GM10248 (cell line): ENCODE measurements at regions not wholly inside any gene's neighbourhood (a gene's known extent, or its start where the extent isn't known, plus 50 kb on each side); places are given as distances from the start of the nearest gene placed in this dataset.

Source experiments
- CTCF ChIA-PET: fragments of 300-600 bp; sonication (Branson Sonifier 250); formaldehyde crosslinking; extraction: SDS; loops from one replicate; lab custom pipeline; 2021; ENCODE audit warnings: antibody characterized with exemption; lab: Yijun Ruan, JAX
- POLR2A ChIA-PET: fragments of 350-650 bp; sonication (Branson Sonifier 250); formaldehyde crosslinking; extraction: SDS; loops from one replicate; lab custom pipeline; 2020; ENCODE audit warnings: antibody characterized with exemption; lab: Yijun Ruan, JAX
- DNase-seq: peaks from one replicate; pipeline ENCODE4 v3.0.0; 2012; ENCODE audit errors: extremely low spot score
- CTCF ChIP-seq: IDR thresholded peaks from 2 replicates; pipeline ENCODE4 v1.5.1; 2012; ENCODE audit warnings: mild to moderate bottlenecking, low read depth; ENCODE audit errors: extremely low read depth, missing control alignments, control extremely low read depth

DNA sequence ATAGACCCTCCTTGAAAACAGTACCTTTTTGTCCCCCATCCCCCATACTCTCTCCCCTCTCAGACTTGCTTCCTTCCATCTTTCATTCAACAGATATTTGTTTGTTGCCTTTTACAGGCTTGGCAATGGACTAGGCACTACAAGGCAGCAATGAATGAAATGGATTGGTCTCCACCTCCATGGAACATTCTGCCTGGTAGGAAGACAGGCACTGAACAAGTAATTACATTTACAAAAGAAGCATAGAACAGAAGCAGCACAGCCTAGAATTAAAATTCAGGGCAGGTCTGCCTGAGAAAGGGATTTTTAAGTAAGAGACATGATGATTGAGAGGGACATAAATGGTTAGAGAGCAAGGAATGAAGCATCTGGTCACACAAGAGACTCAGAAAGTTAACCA, 346.1 kb downstream of the GRXCR1 start:
- no peak for TF ChIP-seq CTCF
- DNase-seq, result no peak
- ChIA-PET POLR2A (no interaction called here), CTCF (no interaction called here)

DNA sequence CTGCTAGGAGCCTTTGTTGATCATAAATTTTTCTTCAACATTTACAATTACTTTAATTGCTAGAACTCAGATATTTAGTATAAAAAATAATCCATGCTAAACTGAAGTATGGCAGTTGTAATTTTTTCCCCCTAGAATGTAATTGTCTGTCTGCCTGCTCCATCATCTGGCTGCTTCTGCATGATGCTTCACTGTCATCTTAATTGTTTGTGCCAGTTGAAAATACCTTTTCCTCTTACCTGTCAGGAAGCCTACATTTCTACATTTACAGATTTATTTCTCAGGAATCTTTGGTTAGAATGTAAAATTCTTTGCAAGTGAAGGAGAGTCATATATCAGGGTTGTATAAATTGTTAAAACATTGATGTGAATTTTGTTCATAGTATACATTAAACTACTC, 348.6 kb downstream of the GRXCR1 start:
- no peak for DNase-seq
- TF ChIP-seq CTCF, result no peak
- POLR2A ChIA-PET, result no interaction called here
- CTCF ChIA-PET, result no interaction called here

- POLR2A ChIA-PET, result no interaction called here
- TF ChIP-seq CTCF, result no peak
- CTCF ChIA-PET, result no interaction called here
- DNase-seq, result no peak
Measured at GRCh38 chr4:43242606-43243005, 350.1 kb downstream of the GRXCR1 start.

GRCh38 chr4:43243433-43244116, 351.1 kb downstream of the GRXCR1 start:
- no peak for TF ChIP-seq CTCF
- ChIA-PET CTCF (interaction anchor here (0.9 kb wide), 1 partner anchor 11 kb away, joined by 3 read pairs; no protein-coding TSS in a partner anchor), POLR2A (no interaction called here)
- DNase-seq, result peak; percentile 4

DNA sequence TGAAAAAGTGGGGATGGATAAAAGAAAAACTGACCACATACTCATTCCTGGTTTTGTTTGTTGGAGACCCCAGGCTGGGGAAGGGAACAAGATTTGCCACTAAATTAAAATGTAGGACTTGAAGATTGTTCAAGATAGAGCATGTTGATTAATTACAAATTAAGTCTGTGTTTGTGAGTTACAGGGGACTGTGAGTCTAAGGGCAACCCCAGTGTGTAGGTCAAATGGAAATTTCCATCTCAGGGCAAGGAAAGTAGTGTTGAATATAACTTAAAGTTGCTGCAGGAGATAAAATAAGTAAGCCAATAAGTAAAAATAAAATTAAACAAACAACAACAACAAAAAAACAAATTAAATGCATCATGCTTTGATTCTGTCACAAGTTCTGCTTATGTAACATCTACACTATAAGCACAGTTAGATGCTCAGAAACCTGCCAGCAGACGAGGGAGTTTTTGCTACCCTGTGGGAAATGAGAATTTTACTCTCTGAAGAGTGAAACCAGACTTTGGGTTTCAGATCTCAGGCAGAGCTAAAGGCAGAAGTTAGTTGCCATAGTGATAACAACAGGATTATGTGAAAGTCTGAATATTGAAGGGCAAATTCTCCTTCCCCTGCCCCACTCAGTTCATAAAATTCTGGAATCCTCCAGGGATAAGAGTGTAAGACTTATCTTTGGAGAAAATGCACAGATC, 352.3 kb downstream of the GRXCR1 start:
- CTCF ChIA-PET, result interaction anchor here (0.9 kb wide), 1 partner anchor 10 kb away, joined by 3 read pairs; no protein-coding TSS in a partner anchor
- peak; percentile 43 for DNase-seq
- TF ChIP-seq CTCF, result no peak
- POLR2A ChIA-PET, result no interaction called here

GRCh38 chr4:43251841-43252240, 359.3 kb downstream of the GRXCR1 start:
- TF ChIP-seq CTCF, result no peak
- ChIA-PET POLR2A (no interaction called here), CTCF (interaction anchor here (1.0 kb wide), 1 partner anchor 23 kb away, joined by 3 read pairs; no protein-coding TSS in a partner anchor)
- no peak for DNase-seq
